ENCODE measurements at regions not wholly inside any gene's neighbourhood (a gene's known extent, or its start where the extent isn't known, plus 50 kb on each side); places are given as distances from the start of the nearest gene placed in this dataset.

DNA sequence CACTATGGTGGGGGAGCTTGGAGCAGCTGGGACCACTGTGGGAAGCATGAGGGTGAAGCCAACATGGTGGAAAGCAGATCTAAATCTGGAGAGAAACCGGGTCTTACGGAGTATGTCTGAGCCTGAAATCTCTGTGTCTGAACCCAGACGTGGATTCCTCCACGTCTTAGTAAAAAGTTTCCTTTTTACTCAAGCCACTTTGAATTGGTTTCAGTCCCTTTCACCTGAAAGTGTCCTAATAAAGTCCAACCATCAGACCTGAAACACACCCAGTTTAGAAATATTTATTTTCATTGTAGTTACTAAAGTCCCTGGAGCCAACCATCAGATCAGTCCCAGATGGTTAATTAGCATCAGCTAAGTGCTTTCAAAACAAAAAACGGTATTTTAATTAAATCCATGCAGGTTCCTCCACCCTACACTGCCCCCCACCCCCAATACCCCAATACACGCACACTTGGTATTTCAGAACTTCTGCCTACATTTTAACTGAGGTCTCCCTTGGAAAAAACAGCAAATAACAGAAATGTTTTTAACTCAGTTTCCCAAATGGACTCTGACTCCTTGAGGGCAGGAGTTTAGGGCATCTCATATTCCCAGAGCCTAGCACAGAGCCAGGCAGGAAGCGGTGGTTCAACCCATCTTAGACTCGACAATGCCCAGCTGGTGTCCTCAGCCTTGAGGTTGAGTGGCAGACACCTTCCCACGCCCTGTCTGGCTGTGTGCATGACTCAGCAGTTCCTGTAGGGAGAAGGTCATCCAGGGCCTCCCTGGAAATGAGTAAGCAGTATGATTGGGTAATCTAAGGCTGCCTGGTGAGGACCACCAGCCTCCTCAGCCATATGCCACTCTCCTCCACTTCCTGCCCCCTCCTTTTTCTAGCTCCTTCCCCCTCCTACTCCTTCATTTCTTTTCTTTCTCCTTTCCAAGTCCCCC is 175.8 kb downstream of the TTC8 start:
- Histone ChIP-seq H3K4me3 (ENCODE audit: low read length) (no peak overlapping the region), H3K9me3 (ENCODE audit: low read length) (no peaks in the 10 kb centered on the region), H3K9ac (ENCODE audit: low read length) (no peak overlapping the region), H3K79me2 (replicated peaks; ENCODE audit: insufficient read depth, low read length) (no peaks in the 10 kb centered on the region), H3F3A (ENCODE audit: insufficient read depth, low read length, poor library complexity, severe bottlenecking) (no peaks in the 10 kb centered on the region), H4K20me1 (ENCODE audit: insufficient read depth) (no peaks in the 10 kb centered on the region), H3K9me2 (ENCODE audit: insufficient read depth, low read length) (no peaks in the 10 kb centered on the region), H3K36me3 (ENCODE audit: insufficient read depth, low read length) (no peaks in the 10 kb centered on the region), H2AFZ (ENCODE audit: low read depth, low read length) (no peak overlapping the region), H3K27ac (ENCODE audit: low read length) (no peak overlapping the region), H3K27me3 (ENCODE audit: insufficient read depth, low read depth, low read length) (no peaks in the 10 kb centered on the region), H3K4me2 (ENCODE audit: low read length) (no peak overlapping the region)
- TF ChIP-seq RAD21 (conservative IDR thresholded peaks at IDR 0.05) (no peak), TAF1 (IDR thresholded peaks at IDR 0.05; ENCODE audit: low read depth) (no peak), POLR2AphosphoS5 (IDR thresholded peaks at IDR 0.05) (no peak)

DNA sequence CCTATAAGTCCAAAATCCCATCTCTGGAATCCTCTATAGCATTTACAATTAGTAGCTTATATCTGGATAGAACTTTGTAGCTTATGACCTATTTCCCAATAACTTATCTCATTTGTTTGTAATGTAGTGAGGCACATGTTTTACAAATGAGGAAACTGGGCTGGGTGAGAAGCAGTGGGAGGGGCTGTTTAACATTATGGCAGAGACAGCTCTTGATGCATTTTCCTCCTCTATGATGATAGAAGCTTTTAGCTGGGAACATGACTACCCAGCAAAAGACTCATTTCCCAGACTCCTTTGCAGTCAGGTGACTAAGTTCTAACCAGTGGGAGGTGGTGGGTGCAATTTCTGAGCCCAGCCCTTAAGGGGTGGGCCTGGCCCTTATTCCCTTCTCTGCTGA is 179.7 kb downstream of the TTC8 start:
- Histone ChIP-seq H3K9me2 (ENCODE audit: insufficient read depth, low read length) (no peaks in the 10 kb centered on the region), H3K79me2 (replicated peaks; ENCODE audit: insufficient read depth, low read length) (no peaks in the 10 kb centered on the region), H3K4me2 (ENCODE audit: low read length) (no peak overlapping the region), H3K4me3 (ENCODE audit: low read length) (no peak overlapping the region), H2AFZ (ENCODE audit: low read depth, low read length) (no peak overlapping the region), H3K9ac (ENCODE audit: low read length) (no peak overlapping the region), H3K27ac (ENCODE audit: low read length) (no peak overlapping the region), H3K9me3 (ENCODE audit: low read length) (no peaks in the 10 kb centered on the region), H3K27me3 (ENCODE audit: insufficient read depth, low read depth, low read length) (no peaks in the 10 kb centered on the region), H3F3A (ENCODE audit: insufficient read depth, low read length, poor library complexity, severe bottlenecking) (no peaks in the 10 kb centered on the region), H4K20me1 (ENCODE audit: insufficient read depth) (no peaks in the 10 kb centered on the region), H3K36me3 (ENCODE audit: insufficient read depth, low read length) (no peaks in the 10 kb centered on the region)
- TF ChIP-seq, protein P1, sequence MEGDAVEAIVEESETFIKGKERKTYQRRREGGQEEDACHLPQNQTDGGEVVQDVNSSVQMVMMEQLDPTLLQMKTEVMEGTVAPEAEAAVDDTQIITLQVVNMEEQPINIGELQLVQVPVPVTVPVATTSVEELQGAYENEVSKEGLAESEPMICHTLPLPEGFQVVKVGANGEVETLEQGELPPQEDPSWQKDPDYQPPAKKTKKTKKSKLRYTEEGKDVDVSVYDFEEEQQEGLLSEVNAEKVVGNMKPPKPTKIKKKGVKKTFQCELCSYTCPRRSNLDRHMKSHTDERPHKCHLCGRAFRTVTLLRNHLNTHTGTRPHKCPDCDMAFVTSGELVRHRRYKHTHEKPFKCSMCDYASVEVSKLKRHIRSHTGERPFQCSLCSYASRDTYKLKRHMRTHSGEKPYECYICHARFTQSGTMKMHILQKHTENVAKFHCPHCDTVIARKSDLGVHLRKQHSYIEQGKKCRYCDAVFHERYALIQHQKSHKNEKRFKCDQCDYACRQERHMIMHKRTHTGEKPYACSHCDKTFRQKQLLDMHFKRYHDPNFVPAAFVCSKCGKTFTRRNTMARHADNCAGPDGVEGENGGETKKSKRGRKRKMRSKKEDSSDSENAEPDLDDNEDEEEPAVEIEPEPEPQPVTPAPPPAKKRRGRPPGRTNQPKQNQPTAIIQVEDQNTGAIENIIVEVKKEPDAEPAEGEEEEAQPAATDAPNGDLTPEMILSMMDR (IDR thresholded peaks at IDR 0.05; ENCODE audit: poor library complexity, severe bottlenecking), result no peak
- no peak for TF ChIP-seq MXI1 (conservative IDR thresholded peaks at IDR 0.05; ENCODE audit: poor library complexity, severe bottlenecking)

DNA sequence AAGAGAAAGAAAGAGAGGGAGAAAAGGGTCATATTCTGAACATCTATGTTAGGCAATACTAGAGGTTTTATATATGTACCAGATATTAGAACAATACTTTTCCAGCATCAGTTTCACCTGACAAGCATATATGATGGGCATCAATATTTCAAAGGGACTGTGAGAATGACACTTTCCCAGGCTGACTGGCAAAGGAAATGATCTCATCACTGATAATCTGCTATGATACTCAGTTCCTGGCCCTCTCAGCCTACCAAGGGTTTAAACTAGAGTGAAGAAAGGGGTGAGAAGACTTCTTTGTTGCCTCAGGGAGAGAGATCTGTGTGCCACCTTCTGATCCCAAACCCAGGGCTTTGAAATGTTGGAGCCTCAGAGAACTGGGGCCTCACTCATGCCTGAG is 183.5 kb downstream of the TTC8 start:
- Histone ChIP-seq H3K4me2 (ENCODE audit: low read length) (no peak overlapping the region), H3K4me3 (ENCODE audit: low read length) (no peak overlapping the region), H4K20me1 (ENCODE audit: insufficient read depth) (no peaks in the 10 kb centered on the region), H3K79me2 (replicated peaks; ENCODE audit: insufficient read depth, low read length) (no peaks in the 10 kb centered on the region), H3K9me3 (ENCODE audit: low read length) (no peaks in the 10 kb centered on the region), H3K9me2 (ENCODE audit: insufficient read depth, low read length) (no peaks in the 10 kb centered on the region), H2AFZ (ENCODE audit: low read depth, low read length) (no peak overlapping the region), H3K27me3 (ENCODE audit: insufficient read depth, low read depth, low read length) (no peaks in the 10 kb centered on the region), H3K27ac (ENCODE audit: low read length) (no peak overlapping the region), H3F3A (ENCODE audit: insufficient read depth, low read length, poor library complexity, severe bottlenecking) (no peaks in the 10 kb centered on the region), H3K36me3 (ENCODE audit: insufficient read depth, low read length) (no peaks in the 10 kb centered on the region), H3K9ac (ENCODE audit: low read length) (no peak overlapping the region)
- TF ChIP-seq MXI1 (conservative IDR thresholded peaks at IDR 0.05; ENCODE audit: poor library complexity, severe bottlenecking), result no peak
- TF ChIP-seq SMC3 (conservative IDR thresholded peaks at IDR 0.05; ENCODE audit: poor library complexity), result no peak
- no peak for TF ChIP-seq TAF1 (IDR thresholded peaks at IDR 0.05; ENCODE audit: low read depth)
- no peak for TF ChIP-seq EP300 (conservative IDR thresholded peaks at IDR 0.05; ENCODE audit: poor library complexity, severe bottlenecking)

Measured in neural cell (in vitro differentiated cells).